Breast epithelium (tissue), 4 donors: ENCODE measurements at regions not wholly inside any gene's neighbourhood (a gene's known extent, or its start where the extent isn't known, plus 50 kb on each side); places are given as distances from the start of the nearest gene placed in this dataset.

ENCODE experiments used
- DNase-seq, 2 donors: peaks; one replicate each; pipeline ENCODE4 v3.0.0-alpha.2; 2019; ENCODE audit warnings: low spot score in 2 of 2
- H3K27ac ChIP-seq, 2 donors: fragments of 200-600 bp; sonication (generic) in 1 of 2; one replicate each; pipeline ENCODE4 v1.5.1; 2016 to 2019; ENCODE audit warnings: mild to moderate bottlenecking in 1 of 2
- H3K27me3 ChIP-seq, 2 donors: fragments of 200-600 bp; sonication (generic) in 1 of 2; one replicate each; pipeline versions ENCODE4 v1.5.1 to v1.6.0; 2017 to 2019; ENCODE audit warnings: control low read depth in 1 of 2, mild to moderate bottlenecking in 1 of 2
- H3K36me3 ChIP-seq: fragments of 200-600 bp; one replicate; pipeline ENCODE4 v1.5.1; 2019
- H3K4me1 ChIP-seq, 2 donors: fragments of 200-600 bp; sonication (generic); one replicate each; pipeline ENCODE4 v1.5.1; 2016 to 2019; ENCODE audit warnings: control low read depth in 1 of 2
- H3K4me3 ChIP-seq, 3 donors: fragments of 200-600 bp; sonication (generic); 1 replicate in 2 of 3; 2 replicates in 1 of 3; pipeline ENCODE4 v1.5.1; 2016 to 2019; ENCODE audit warnings: mild to moderate bottlenecking in 3 of 3, moderate library complexity in 2 of 3
- H3K9me3 ChIP-seq, 2 donors: fragments of 200-600 bp; sonication (generic) in 1 of 2; one replicate each; pipeline ENCODE4 v1.5.1; 2016 to 2019; ENCODE audit warnings: control low read depth in 1 of 2
- POLR2A ChIP-seq: fragments of 450-650 bp; IDR thresholded peaks from one replicate; pipeline ENCODE4 v1.6.1; 2016; ENCODE audit warnings: antibody characterized with exemption, mild to moderate bottlenecking, moderate library complexity
- POLR2AphosphoS5 ChIP-seq, 3 donors: sonication (generic); formaldehyde crosslinking; IDR thresholded peaks; one replicate each; pipeline ENCODE4 v1.6.1; 2017; ENCODE audit warnings: antibody characterized with exemption in 3 of 3
- intact Hi-C: fragments of 100-400 bp; cut with DNase I; formaldehyde crosslinking; loops from one replicate; pipeline ENCODE4 v1.15.1; 2023; ENCODE audit warnings: low total_unique reads
- TF ChIP-seq, protein P1 (sequence below), 3 donors: fragments of 450-650 bp; IDR thresholded peaks; one replicate each; pipeline ENCODE4 v1.5.1; 2016 to 2017; ENCODE audit warnings: antibody characterized with exemption in 3 of 3, mild to moderate bottlenecking in 3 of 3, moderate library complexity in 3 of 3

DNA sequence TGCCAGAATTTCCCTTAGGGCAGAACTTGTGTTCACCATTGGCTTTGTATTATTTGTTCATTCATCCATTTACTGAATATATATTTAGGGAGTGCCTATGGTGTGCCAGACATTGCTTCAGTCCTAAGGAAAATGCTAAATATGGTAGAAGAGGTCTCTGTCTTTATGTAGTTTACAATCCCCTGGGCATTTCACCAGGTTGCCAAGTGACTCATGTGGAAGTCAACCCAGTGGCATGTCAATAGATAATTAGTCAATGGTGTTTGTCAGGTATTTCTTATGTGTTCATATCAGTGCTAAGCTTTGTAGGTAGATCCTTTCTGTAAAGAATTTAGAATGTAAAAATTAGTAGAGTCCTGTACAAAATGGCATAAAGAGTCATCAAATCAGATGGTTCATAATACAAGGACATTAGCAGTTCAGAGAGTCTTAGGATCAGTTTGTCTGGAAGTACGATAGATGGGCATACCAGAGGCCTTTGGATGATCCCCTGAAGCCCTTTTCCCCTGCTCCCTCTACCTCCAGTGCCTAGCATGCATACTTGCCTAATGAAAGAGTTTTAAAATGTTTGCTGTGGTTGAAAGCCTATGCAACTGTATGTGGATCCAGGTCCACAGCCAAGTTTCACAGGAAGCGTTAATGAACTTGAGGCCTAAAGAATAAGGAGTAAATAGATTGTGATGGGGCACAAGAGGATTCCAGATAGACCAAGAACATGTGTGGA, 58.5 kb upstream of the SESN3 start:
- H3K27ac ChIP-seq: no peak overlapping the region
- no peaks in the 10 kb centered on the region for H3K4me1 ChIP-seq
- no peaks in the 10 kb centered on the region for H3K36me3 ChIP-seq
- no peaks in the 10 kb centered on the region for H3K9me3 ChIP-seq
- intact Hi-C loops: no loop called here
- TF ChIP-seq POLR2A (no peak), POLR2AphosphoS5 (IDR thresholded peaks at IDR 0.05) (no peak)
- TF ChIP-seq, protein P1, sequence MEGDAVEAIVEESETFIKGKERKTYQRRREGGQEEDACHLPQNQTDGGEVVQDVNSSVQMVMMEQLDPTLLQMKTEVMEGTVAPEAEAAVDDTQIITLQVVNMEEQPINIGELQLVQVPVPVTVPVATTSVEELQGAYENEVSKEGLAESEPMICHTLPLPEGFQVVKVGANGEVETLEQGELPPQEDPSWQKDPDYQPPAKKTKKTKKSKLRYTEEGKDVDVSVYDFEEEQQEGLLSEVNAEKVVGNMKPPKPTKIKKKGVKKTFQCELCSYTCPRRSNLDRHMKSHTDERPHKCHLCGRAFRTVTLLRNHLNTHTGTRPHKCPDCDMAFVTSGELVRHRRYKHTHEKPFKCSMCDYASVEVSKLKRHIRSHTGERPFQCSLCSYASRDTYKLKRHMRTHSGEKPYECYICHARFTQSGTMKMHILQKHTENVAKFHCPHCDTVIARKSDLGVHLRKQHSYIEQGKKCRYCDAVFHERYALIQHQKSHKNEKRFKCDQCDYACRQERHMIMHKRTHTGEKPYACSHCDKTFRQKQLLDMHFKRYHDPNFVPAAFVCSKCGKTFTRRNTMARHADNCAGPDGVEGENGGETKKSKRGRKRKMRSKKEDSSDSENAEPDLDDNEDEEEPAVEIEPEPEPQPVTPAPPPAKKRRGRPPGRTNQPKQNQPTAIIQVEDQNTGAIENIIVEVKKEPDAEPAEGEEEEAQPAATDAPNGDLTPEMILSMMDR (IDR thresholded peaks at IDR 0.05): no peak
- no peak overlapping the region for H3K4me3 ChIP-seq
- no peaks in the 10 kb centered on the region for H3K27me3 ChIP-seq
- DNase-seq: no peak

DNA sequence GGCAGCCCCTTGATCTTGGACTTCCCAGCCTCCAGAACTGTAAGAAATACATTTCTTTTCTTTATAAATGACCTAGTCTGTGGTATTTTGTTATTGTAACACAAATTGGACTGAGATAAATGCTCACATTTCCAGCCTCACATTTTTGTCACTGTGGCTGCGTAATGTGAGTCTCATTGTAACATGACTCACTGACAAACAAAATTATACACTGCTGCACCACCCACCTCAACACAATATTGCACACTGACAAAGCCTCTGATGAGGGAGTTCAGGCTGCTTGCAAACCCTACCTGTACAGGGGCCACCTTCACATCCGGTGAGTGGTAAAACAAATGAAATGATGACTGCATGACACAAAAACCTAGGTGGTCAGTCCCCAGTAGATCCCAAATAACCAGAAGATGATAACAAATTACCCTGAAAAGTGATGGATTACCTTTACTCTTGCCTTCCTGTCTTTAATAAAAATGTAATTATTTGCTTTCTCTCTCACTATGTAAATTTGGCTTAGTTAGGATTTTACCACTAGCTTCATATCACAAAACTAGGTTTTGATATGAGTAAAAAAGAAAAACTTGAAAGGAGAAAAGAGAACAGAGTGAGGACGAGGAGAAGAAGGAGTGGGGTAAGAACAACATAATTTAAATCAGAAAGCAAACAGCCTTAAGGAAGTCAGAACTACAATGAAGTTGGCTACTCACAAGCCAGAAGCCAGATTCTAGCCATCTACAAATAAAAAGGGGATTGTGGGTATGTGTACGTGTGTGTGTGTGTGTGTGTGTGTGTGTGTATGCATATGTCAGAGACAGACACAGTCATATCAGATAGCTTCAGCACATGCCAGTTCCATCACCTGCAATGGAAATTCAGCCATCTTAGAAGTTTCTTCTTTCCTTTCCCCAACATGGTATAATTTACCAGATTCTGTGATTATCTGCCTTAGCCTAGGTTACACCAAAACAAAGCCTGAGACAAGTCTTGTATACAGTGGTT, 53.4 kb upstream of the SESN3 start:
- Histone ChIP-seq H3K27ac (peak overlapping the region in 1 of 2 donors; percentile 10), H3K9me3 (no peaks in the 10 kb centered on the region), H3K36me3 (no peaks in the 10 kb centered on the region), H3K4me3 (no peak overlapping the region), H3K4me1 (no peaks in the 10 kb centered on the region), H3K27me3 (no peaks in the 10 kb centered on the region)
- intact Hi-C loops: no loop called here
- no peak for DNase-seq
- TF ChIP-seq POLR2AphosphoS5 (IDR thresholded peaks at IDR 0.05): no peak
- no peak for TF ChIP-seq POLR2A
- TF ChIP-seq, protein P1 (IDR thresholded peaks at IDR 0.05): no peak

DNA sequence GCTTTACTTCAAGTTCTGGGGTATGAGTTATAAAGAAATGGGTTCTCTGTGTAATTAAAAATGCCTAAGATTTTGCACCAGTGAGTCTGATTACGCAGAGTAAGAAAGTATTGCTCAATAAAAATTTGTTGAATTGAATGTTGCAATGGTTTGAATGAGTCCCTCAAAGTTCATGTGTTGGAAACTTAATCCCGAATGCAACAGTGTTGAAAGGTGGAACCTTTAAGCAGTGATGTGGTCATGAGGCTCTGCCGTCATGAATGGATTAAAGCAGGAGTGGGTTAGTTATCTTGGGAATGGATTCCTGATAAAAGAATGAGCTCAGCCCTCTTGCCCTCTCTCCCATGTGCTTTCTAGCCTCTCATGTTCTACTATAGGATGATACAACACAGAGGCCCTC, 52.6 kb upstream of the SESN3 start:
- Histone ChIP-seq H3K27ac (peak overlapping the region in 1 of 2 donors; percentile 10), H3K36me3 (no peaks in the 10 kb centered on the region), H3K27me3 (no peaks in the 10 kb centered on the region), H3K9me3 (no peaks in the 10 kb centered on the region), H3K4me3 (no peak overlapping the region), H3K4me1 (no peaks in the 10 kb centered on the region)
- TF ChIP-seq POLR2AphosphoS5 (IDR thresholded peaks at IDR 0.05): no peak
- TF ChIP-seq, protein P1 (IDR thresholded peaks at IDR 0.05): no peak
- intact Hi-C loops: no loop called here
- DNase-seq: no peak

DNA sequence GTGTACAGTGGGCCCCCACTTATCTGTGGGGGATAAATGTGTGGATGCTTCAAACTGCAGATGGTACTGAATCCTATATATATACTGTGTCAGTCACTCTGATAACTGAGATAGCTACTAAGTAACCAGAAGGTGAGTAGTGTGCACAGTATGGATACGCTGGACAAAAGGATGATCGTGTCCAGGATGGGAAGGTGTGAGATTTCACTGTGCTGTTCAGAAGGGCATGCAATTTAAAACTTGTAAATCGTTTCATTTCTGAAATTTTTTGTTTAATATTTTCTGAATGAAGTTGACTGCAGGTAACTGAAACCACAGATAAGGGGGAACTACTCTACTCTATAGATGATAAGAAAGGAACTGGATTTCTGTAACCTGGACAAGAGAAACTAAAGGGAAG, 52.1 kb upstream of the SESN3 start:
- DNase-seq: no peak
- no peaks in the 10 kb centered on the region for H3K4me1 ChIP-seq
- no peaks in the 10 kb centered on the region for H3K36me3 ChIP-seq
- intact Hi-C loops: no loop called here
- TF ChIP-seq, protein P1 (IDR thresholded peaks at IDR 0.05): no peak
- no peak for TF ChIP-seq POLR2A
- H3K9me3 ChIP-seq: no peaks in the 10 kb centered on the region
- H3K27ac ChIP-seq: no peak overlapping the region
- H3K27me3 ChIP-seq: no peaks in the 10 kb centered on the region
- H3K4me3 ChIP-seq: no peak overlapping the region

DNA sequence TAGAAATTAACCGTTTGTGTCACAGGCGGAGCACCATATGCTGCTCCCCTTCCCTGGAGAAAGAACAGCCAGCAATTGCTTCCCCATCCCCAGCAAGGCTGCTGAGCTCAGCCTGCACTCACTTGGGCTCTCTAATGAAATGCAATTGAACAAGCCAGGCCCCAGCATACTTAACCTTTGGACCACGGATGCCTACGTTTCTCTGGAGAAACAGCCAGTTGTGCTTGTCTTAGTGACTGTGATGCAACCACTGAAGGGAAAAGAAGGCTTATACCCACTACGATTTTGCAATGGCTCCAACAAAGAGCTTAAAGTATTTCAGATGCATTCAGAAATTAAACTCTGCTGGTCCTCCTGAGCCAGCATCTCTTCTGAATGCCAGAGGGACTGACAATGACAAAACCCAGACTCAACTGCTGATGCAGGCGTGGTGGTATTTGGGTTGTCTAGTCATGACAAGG, 51.3 kb upstream of the SESN3 start:
- DNase-seq: no peak
- Histone ChIP-seq H3K4me3 (no peak overlapping the region), H3K36me3 (no peaks in the 10 kb centered on the region), H3K9me3 (no peaks in the 10 kb centered on the region), H3K27ac (no peak overlapping the region), H3K4me1 (no peaks in the 10 kb centered on the region), H3K27me3 (no peaks in the 10 kb centered on the region)
- TF ChIP-seq, protein P1 (IDR thresholded peaks at IDR 0.05): no peak
- TF ChIP-seq POLR2A (no peak), POLR2AphosphoS5 (IDR thresholded peaks at IDR 0.05) (peak in 1 of 3 donors; percentile 12)
- intact Hi-C loops: no loop called here
